ENCODE measurements at regions not wholly inside any gene's neighbourhood (a gene's known extent, or its start where the extent isn't known, plus 50 kb on each side); places are given as distances from the start of the nearest gene placed in this dataset.

DNA sequence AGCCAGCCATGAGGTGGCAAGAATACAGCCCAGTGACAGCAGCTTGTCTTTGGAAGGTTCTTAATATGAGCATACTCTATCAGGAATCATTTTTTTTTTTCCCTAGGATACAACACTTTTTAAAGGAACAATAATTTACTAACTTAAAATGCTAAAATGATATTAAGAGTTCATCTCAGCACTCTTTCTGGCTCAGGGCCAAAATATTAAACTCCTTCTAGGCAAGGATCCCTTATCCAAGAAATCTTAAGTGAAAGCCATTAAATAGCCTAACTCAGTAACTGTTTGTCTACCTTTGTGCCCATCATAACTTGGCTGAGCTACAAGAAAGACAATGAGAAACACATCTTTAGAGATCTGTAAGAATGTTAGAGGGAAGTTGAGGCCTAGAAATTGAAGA, 529.5 kb upstream of the TGFBR2 start:
- BruUV-seq (replicated peaks) = no TSS peak
- no peaks in the 10 kb centered on the region for H3K27me3 ChIP-seq (ENCODE audit: control insufficient read depth, insufficient read depth, low read length)
- no peaks in the 10 kb centered on the region for H3K4me1 ChIP-seq (ENCODE audit: control insufficient read depth, insufficient read depth, low read length)
- ChIA-PET POLR2A (no interaction called here), CTCF (no interaction called here)
- intact Hi-C loops (cut with micrococcal nuclease; ENCODE audit: unreplicated experiment) = no loop called here
- H3K27ac ChIP-seq (ENCODE audit: low read length) = no peak overlapping the region
- in situ Hi-C loops (cut with HindIII; ENCODE audit: low pct_unique_long_range_greater_than_20kb, low sequenced_read_pairs) = no loop called here
- no peaks in the 10 kb centered on the region for H3K36me3 ChIP-seq (ENCODE audit: control insufficient read depth, insufficient read depth, low read length)
- no peak for DNase-seq (ENCODE audit: low read depth, low spot score)
- H3K9me3 ChIP-seq (ENCODE audit: control insufficient read depth, insufficient read depth, low read depth, low read length) = no peaks in the 10 kb centered on the region
- TF ChIP-seq, protein P1, sequence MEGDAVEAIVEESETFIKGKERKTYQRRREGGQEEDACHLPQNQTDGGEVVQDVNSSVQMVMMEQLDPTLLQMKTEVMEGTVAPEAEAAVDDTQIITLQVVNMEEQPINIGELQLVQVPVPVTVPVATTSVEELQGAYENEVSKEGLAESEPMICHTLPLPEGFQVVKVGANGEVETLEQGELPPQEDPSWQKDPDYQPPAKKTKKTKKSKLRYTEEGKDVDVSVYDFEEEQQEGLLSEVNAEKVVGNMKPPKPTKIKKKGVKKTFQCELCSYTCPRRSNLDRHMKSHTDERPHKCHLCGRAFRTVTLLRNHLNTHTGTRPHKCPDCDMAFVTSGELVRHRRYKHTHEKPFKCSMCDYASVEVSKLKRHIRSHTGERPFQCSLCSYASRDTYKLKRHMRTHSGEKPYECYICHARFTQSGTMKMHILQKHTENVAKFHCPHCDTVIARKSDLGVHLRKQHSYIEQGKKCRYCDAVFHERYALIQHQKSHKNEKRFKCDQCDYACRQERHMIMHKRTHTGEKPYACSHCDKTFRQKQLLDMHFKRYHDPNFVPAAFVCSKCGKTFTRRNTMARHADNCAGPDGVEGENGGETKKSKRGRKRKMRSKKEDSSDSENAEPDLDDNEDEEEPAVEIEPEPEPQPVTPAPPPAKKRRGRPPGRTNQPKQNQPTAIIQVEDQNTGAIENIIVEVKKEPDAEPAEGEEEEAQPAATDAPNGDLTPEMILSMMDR (IDR thresholded peaks at IDR 0.05) = no peak
- TF ChIP-seq SIN3A (IDR thresholded peaks at IDR 0.05; ENCODE audit: borderline replicate concordance, insufficient read depth, low read depth, low read length) (no peak), POLR2AphosphoS5 (IDR thresholded peaks at IDR 0.05; ENCODE audit: low read depth, low read length) (no peak), TCF7L2 (IDR thresholded peaks at IDR 0.05; ENCODE audit: low read depth, low read length) (no peak)
- TF ChIP-seq, protein P2, sequence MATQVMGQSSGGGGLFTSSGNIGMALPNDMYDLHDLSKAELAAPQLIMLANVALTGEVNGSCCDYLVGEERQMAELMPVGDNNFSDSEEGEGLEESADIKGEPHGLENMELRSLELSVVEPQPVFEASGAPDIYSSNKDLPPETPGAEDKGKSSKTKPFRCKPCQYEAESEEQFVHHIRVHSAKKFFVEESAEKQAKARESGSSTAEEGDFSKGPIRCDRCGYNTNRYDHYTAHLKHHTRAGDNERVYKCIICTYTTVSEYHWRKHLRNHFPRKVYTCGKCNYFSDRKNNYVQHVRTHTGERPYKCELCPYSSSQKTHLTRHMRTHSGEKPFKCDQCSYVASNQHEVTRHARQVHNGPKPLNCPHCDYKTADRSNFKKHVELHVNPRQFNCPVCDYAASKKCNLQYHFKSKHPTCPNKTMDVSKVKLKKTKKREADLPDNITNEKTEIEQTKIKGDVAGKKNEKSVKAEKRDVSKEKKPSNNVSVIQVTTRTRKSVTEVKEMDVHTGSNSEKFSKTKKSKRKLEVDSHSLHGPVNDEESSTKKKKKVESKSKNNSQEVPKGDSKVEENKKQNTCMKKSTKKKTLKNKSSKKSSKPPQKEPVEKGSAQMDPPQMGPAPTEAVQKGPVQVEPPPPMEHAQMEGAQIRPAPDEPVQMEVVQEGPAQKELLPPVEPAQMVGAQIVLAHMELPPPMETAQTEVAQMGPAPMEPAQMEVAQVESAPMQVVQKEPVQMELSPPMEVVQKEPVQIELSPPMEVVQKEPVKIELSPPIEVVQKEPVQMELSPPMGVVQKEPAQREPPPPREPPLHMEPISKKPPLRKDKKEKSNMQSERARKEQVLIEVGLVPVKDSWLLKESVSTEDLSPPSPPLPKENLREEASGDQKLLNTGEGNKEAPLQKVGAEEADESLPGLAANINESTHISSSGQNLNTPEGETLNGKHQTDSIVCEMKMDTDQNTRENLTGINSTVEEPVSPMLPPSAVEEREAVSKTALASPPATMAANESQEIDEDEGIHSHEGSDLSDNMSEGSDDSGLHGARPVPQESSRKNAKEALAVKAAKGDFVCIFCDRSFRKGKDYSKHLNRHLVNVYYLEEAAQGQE (IDR thresholded peaks at IDR 0.05; ENCODE audit: insufficient read depth in 1 of 2, low read depth in 2 of 2, low read length in 1 of 2) = no peak
- no peak overlapping the region for H3K4me3 ChIP-seq (ENCODE audit: low read depth in 2 of 2, low read length in 2 of 2)
- ATAC-seq = no peak

DNA sequence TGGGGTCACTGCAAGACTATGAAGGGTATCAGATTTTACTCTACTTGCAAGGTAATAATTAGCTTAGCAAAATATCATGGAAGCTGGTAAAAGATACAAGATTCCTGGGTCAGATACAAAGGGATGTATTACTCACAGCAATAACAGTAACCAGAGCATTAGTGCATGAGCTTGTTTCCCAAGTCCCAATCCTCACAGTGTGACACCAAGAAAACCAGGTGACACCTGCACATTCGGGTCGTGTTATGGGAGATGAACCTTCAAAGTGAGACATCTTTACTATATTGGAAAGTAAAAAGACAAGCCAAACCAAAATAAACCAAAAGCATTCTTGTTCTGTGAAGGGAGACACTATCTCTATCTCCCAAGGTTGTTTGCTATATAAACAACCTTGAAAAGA, 528.7 kb upstream of the TGFBR2 start:
- ATAC-seq = no peak
- intact Hi-C loops (cut with micrococcal nuclease; ENCODE audit: unreplicated experiment) (no loop called here), in situ Hi-C loops (cut with HindIII; ENCODE audit: low pct_unique_long_range_greater_than_20kb, low sequenced_read_pairs) (no loop called here)
- Histone ChIP-seq H3K9me3 (ENCODE audit: control insufficient read depth, insufficient read depth, low read depth, low read length) (no peaks in the 10 kb centered on the region), H3K27me3 (ENCODE audit: control insufficient read depth, insufficient read depth, low read length) (no peaks in the 10 kb centered on the region), H3K27ac (ENCODE audit: low read length) (no peak overlapping the region), H3K4me1 (ENCODE audit: control insufficient read depth, insufficient read depth, low read length) (no peaks in the 10 kb centered on the region), H3K36me3 (ENCODE audit: control insufficient read depth, insufficient read depth, low read length) (no peaks in the 10 kb centered on the region), H3K4me3 (ENCODE audit: low read depth in 2 of 2, low read length in 2 of 2) (no peak overlapping the region)
- POLR2A ChIA-PET = no interaction called here
- TF ChIP-seq, protein P2 (IDR thresholded peaks at IDR 0.05; ENCODE audit: insufficient read depth in 1 of 2, low read depth in 2 of 2, low read length in 1 of 2) = no peak
- no peak for TF ChIP-seq SIN3A (IDR thresholded peaks at IDR 0.05; ENCODE audit: borderline replicate concordance, insufficient read depth, low read depth, low read length)
- TF ChIP-seq, protein P1 (IDR thresholded peaks at IDR 0.05) = no peak
- no TSS peak for BruUV-seq (replicated peaks)
- CTCF ChIA-PET = no interaction called here
- DNase-seq (ENCODE audit: low read depth, low spot score) = no peak

Measured in Panc1 (cell line).